ENCODE measurements at regions not wholly inside any gene's neighbourhood (a gene's known extent, or its start where the extent isn't known, plus 50 kb on each side); places are given as distances from the start of the nearest gene placed in this dataset.

GRCh38 chr1:187079330-187079729 is 250.6 kb downstream of the PLA2G4A start:
- DNase-seq: no peak

DNA sequence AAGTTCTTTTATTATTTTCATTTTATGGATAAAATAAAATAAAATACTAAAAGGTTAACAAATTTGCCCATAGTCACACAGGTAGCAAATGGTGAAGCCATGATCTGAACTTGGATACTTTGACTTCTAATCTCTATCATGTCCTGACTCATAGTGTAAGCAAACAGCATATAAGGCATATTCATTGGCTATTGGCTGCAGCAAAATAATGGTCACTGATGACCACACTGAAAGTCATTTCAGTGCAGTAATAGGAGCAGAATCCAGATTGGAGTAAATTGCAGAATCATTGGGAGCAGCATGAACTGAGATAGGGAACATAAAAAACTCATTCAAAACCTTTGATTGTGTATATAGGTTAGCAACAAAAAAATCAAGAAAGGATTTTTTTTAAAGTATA is 262.9 kb downstream of the PLA2G4A start:
- DNase-seq: no peak

GRCh38 chr1:187092104-187092503 is 263.4 kb downstream of the PLA2G4A start:
- no peak for DNase-seq

GRCh38 chr1:187096689-187097088 is 267.9 kb downstream of the PLA2G4A start:
- no peak for DNase-seq

GRCh38 chr1:187110351-187110750 is 281.6 kb downstream of the PLA2G4A start:
- DNase-seq: no peak

DNA sequence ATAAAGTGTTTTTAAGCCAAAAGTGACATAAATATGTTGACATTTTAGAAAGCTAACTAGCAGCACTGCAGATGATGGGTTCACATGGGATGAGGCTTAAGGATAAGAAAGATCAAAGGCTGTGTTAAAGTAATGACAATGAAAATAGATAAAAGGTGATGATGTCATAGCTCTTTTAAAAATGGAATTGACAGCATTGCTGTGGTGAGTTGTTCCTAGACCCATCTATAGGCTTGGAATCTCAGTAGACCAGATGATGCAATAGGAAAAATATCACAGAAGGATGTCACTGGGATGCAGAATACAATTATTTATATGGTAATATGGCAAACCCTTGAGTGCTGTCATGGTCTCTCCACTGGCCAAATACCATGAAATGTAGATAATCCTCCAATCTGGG is 286.0 kb downstream of the PLA2G4A start:
- no peak for DNase-seq

DNA sequence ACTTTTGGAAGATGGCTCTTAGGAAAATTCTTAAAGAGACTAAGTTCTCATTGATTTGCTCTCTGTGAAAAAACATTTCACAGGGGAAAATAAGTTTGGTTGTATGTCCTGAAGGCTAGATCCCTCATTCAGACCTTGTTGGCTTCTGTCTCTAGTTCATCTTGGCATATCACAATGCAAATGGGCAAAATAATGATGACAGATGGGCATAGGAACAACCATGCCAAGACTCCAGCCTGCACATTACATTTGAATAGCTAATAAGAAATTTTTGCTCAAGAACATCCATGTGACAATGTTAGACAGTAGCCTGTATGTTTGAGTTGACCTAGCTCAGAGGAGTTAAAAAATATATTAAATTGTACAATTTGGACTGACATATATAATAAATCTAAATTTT is 292.9 kb downstream of the PLA2G4A start:
- no peak for DNase-seq

GRCh38 chr1:187122566-187122965 is 293.8 kb downstream of the PLA2G4A start:
- no peak for DNase-seq

DNA sequence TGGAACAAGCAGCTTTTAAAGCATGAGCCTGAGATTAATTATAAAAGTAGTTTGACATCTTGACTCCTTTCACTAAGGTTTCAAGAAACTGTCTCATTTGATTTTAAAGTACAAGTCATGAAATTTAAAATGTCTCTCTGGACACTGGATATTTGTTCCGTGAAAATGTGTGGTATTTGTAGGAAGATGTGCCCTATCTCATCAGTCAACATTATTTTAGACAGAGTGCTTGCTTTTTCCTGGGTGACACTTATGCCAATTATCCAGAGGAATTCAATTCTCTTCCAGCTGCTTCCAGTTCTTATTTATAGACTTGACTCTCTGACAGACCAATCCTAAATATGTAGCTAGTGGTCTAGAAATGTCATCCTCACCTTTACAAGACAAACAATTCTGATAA is 300.4 kb downstream of the PLA2G4A start:
- no peak for DNase-seq

DNA sequence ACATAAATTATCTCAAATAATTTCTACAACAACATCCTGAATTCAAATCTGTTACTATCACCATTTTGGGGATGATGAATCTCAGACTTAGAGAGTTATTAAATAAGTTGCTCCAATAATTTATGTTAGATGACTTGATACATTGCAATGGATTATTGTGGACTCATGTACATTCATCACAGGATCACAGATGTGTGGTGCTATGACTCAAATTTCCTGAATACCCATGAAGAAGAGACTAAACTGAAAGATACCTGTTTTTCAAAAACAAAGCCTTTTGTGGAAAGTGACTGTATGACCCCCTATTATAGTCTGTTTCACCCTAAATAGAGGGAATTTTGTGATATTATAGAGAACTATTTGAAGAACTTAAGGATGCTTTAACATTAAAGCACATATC is 315.0 kb downstream of the PLA2G4A start:
- DNase-seq: no peak

GRCh38 chr1:187146388-187146787 is 317.6 kb downstream of the PLA2G4A start:
- DNase-seq: no peak

- no peak for DNase-seq
Measured at GRCh38 chr1:187151555-187151954, 322.8 kb downstream of the PLA2G4A start.

DNA sequence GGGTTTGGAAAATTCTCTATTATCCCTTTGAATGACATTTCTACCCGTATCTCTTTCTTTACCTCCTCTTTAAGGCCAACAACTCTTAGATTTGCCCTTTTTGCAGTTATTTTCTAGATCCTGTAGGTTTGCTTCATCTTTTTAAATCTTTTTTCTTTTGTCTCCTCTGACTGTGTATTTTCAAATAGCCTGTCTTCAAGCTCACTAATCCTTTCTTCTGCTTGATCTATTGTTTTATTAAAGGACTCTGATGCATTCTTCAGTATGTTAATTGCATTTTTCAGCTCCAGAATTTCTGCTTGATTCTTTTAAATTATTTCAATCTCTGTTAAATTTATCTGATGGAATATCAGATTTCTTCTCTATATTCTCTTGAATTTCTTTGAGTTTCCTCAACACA is 324.3 kb downstream of the PLA2G4A start:
- DNase-seq: no peak

GRCh38 chr1:187157115-187157514 is 328.4 kb downstream of the PLA2G4A start:
- no peak for DNase-seq

GRCh38 chr1:187157552-187157951 is 328.8 kb downstream of the PLA2G4A start:
- DNase-seq: no peak

- no peak for DNase-seq
Measured at GRCh38 chr1:187167555-187167954, 338.8 kb downstream of the PLA2G4A start.

DNA sequence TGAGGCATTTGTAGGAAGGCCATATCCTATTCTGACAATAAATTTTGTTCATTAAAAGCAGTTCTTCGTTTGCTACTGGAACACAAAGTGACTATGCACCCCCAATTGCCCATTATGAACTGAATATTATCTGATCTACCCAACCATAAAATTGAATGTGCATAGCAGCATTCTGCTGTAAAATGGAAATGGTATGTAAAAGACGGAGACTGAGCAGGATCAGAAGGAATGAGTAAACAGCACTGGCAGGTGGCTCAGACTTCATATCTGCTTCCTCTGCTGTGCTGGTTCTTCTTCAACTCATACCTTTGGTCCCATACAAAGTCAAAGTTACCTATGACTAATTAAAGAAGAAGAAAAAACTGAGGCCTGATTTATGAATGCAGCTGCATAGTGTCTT is 339.5 kb downstream of the PLA2G4A start:
- DNase-seq: no peak

- DNase-seq: no peak
Measured at GRCh38 chr1:187185389-187185788, 356.6 kb downstream of the PLA2G4A start.

DNA sequence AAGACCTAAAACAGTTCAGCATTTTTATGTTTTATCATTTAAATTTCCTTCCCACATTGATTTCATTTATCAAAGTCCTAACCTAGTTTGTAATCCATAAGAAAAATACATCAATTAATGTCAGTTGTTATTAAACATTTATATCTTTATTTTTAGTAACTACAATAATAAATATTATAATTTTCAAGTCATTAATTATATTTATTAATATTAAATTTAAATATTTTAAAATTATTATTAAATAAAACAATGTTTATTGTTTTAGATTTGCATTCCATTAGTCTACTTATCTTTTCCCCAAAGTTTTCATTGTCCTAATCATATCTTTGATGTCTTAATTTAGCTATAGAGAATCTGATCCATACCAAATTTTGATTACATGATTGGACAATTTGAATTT is 368.9 kb downstream of the PLA2G4A start:
- no peak for DNase-seq

- no peak for DNase-seq
Measured at GRCh38 chr1:187203257-187203656, 374.5 kb downstream of the PLA2G4A start.

GRCh38 chr1:187212377-187212776 is 383.6 kb downstream of the PLA2G4A start:
- no peak for DNase-seq

DNA sequence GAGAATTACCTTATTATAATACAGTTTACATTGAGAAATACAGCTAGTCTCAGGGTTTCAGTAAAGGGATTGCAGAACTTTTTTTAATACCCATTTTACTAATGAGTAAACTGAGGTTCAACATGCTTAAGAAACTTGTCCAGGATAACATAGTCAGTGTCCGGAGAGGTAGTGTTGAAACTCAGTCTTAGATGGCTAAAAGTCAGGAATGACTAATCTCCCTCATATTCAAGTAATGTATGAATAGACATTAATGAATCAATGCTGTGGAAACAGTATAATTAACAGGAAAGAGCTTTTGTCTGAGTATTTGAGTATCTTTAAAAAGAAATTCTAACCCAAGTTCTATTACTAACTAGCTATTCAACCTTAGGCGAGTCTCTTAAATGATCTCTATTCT is 397.6 kb downstream of the PLA2G4A start:
- no peak for DNase-seq

DNA sequence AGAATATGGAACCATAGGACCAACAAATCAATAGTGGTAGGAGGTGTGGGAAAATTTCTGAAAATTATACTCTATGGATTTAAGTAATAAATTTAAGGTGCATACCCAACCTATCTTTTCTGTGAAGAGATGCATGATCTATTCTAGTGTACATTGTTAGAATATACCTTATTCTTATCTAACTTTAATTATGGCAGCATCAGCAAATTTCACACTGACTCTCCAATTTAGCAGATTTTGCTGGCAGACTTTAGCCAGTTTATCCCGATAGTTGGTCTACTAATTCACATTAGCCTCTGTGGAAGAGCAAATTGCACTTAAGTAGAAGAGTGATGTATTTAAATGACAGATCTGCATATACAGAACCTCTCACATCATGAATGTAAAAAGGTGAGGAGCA is 400.0 kb downstream of the PLA2G4A start:
- DNase-seq: no peak

- DNase-seq: no peak
Measured at GRCh38 chr1:187229496-187229895, 400.7 kb downstream of the PLA2G4A start.

DNA sequence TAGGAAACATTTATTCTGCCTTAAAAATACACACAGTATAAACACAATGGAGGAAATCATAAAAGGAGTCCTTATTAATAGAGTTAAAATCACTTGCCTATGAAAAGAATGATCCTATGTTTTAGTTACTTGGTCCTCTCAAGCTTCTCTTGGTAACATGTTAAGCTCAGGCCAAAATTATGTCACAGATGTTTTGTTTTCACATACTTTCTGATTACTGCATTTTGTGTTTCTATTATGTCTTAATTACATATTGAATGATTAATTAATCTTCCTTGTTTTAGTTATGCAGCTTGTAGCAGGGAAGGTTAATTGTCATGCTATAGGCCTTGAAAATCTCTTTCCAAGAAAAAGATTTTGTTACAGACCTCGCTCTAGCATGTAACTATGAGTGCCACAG is 406.0 kb downstream of the PLA2G4A start:
- no peak for DNase-seq
